Left ventricle myocardium inferior (tissue), 1 donor: ENCODE measurements at regions not wholly inside any gene's neighbourhood (a gene's known extent, or its start where the extent isn't known, plus 50 kb on each side); places are given as distances from the start of the nearest gene placed in this dataset.
A peak's percentile ranks its signal among the peaks of the same experiment; 100 is the strongest.
"Not testable (repeated sequence)": the region's sequence is repeated elsewhere in the genome, so short reads cannot be mapped to it uniquely, and the experiment has no call there.

Experiments used
- DNase-seq: peaks from one replicate; pipeline ENCODE4 v3.0.0-alpha.2; 2020
- H3K27ac ChIP-seq: fragments of 200-600 bp; replicated peaks from 2 replicates; pipeline ENCODE4 v1.8.0; 2021
- H3K27me3 ChIP-seq: fragments of 200-600 bp; 2 replicates; pipeline ENCODE4 v1.8.0; 2021; ENCODE audit warnings: low read depth
- H3K36me3 ChIP-seq: fragments of 200-600 bp; 2 replicates; pipeline ENCODE4 v1.8.0; 2021
- H3K4me1 ChIP-seq: fragments of 200-600 bp; 2 replicates; pipeline ENCODE4 v1.8.0; 2021
- H3K4me3 ChIP-seq: fragments of 200-600 bp; 2 replicates; pipeline ENCODE4 v1.8.0; 2021; ENCODE audit warnings: mild to moderate bottlenecking, moderate library complexity
- H3K9me3 ChIP-seq: fragments of 200-600 bp; replicated peaks from 2 replicates; pipeline ENCODE4 v1.8.0; 2021
- CTCF ChIP-seq: fragments of 200-600 bp; IDR thresholded peaks from 2 replicates; pipeline ENCODE4 v1.8.0; 2021; ENCODE audit warnings: antibody characterized with exemption, mild to moderate bottlenecking, borderline replicate concordance
- intact Hi-C: fragments of 100-400 bp; cut with micrococcal nuclease; formaldehyde crosslinking; loops from one replicate; pipeline ENCODE4 v1.11.0; 2022
- donor health status: DM: no; HTN: yes; CAD: no; lungs with severe emphysema.

GRCh38 chrY:3491423-3491822, 87.4 kb upstream of the TGIF2LY start:
- intact Hi-C loops, H3K4me1 ChIP-seq, DNase-seq: not testable (repeated sequence)

GRCh38 chrY:3494539-3494938, 84.3 kb upstream of the TGIF2LY start:
- intact Hi-C loops, H3K4me1 ChIP-seq, H3K9me3 ChIP-seq, H3K36me3 ChIP-seq, H3K27me3 ChIP-seq, DNase-seq, H3K4me3 ChIP-seq, H3K27ac ChIP-seq: not testable (repeated sequence)

More at GRCh38 chrY:3491423-3491822, 87.4 kb upstream of the TGIF2LY start:
- H3K36me3 ChIP-seq, H3K4me3 ChIP-seq, H3K27ac ChIP-seq, H3K27me3 ChIP-seq, H3K9me3 ChIP-seq: not testable (repeated sequence)

- intact Hi-C loops, DNase-seq, H3K27me3 ChIP-seq, H3K4me3 ChIP-seq, H3K4me1 ChIP-seq, H3K36me3 ChIP-seq, H3K9me3 ChIP-seq, H3K27ac ChIP-seq: not testable (repeated sequence)
- TF ChIP-seq CTCF, result peak; percentile 46
These were observed 51.8 kb upstream of the TGIF2LY start for GRCh38 chrY:3527040-3527439.
